Hypothalamus (tissue), 51 donors: ENCODE measurements at regions not wholly inside any gene's neighbourhood (a gene's known extent, or its start where the extent isn't known, plus 50 kb on each side); places are given as distances from the start of the nearest gene placed in this dataset.
"Not testable (repeated sequence)": the region's sequence is repeated elsewhere in the genome, so short reads cannot be mapped to it uniquely, and the experiment has no call there.

ENCODE experiments used
- DNase-seq, 51 donors: peaks; one replicate each; lab custom pipeline; 2025; lab: John Stamatoyannopoulos, UW

- DNase-seq, result no peak
These were observed 86.2 kb upstream of the ARID1B start for GRCh38 chr6:156691018-156691417.

GRCh38 chr6:156689656-156690055, 87.5 kb upstream of the ARID1B start:
- DNase-seq, result peak in 7 of 51 donors; percentile 5 to 22 (median 16)

GRCh38 chr6:156688620-156688971, 88.6 kb upstream of the ARID1B start:
- DNase-seq, result no peak

- DNase-seq, result peak in 20 of 51 donors; percentile 4 to 70 (median 32)
These were observed 89.2 kb upstream of the ARID1B start for GRCh38 chr6:156687789-156688619.

GRCh38 chr6:156686995-156687788, 90.0 kb upstream of the ARID1B start:
- DNase-seq, result peak; percentile 58 to 96 (median 87)

- DNase-seq, result peak in 28 of 51 donors; percentile 5 to 94 (median 44)
These were observed 90.7 kb upstream of the ARID1B start for GRCh38 chr6:156686301-156686994.

- DNase-seq, result peak in 1 of 51 donors; percentile 49
These were observed 91.4 kb upstream of the ARID1B start for GRCh38 chr6:156685823-156686222.

GRCh38 chr6:156683821-156684220, 93.4 kb upstream of the ARID1B start:
- no peak for DNase-seq

GRCh38 chr6:156676721-156677120, 100.5 kb upstream of the ARID1B start:
- no peak for DNase-seq

- DNase-seq, result no peak
These were observed 103.0 kb upstream of the ARID1B start for GRCh38 chr6:156674197-156674596.

GRCh38 chr6:156670097-156670496, 107.1 kb upstream of the ARID1B start:
- not testable (repeated sequence) for DNase-seq

GRCh38 chr6:156662025-156662445, 115.1 kb upstream of the ARID1B start:
- DNase-seq, result peak in 7 of 51 donors; percentile 2 to 71 (median 12)

- DNase-seq, result no peak
These were observed 116.8 kb upstream of the ARID1B start for GRCh38 chr6:156660389-156660788.

- DNase-seq, result no peak
These were observed 117.4 kb upstream of the ARID1B start for GRCh38 chr6:156659822-156660198.

- no peak for DNase-seq
These were observed 118.0 kb upstream of the ARID1B start for GRCh38 chr6:156658966-156659821.

GRCh38 chr6:156658186-156658965, 118.8 kb upstream of the ARID1B start:
- DNase-seq, result peak in 3 of 51 donors; percentile 4 to 8 (median 8)

GRCh38 chr6:156657296-156657695, 119.9 kb upstream of the ARID1B start:
- no peak for DNase-seq

GRCh38 chr6:156654919-156655918, 122.0 kb upstream of the ARID1B start:
- DNase-seq, result no peak
